Anterior cingulate cortex (tissue), 58 donors: ENCODE measurements at regions not wholly inside any gene's neighbourhood (a gene's known extent, or its start where the extent isn't known, plus 50 kb on each side); places are given as distances from the start of the nearest gene placed in this dataset.
A peak's percentile ranks its signal among the peaks of the same experiment; 100 is the strongest.

Experiments used
- DNase-seq, 58 donors: peaks; one replicate each; lab custom pipeline; 2025; lab: John Stamatoyannopoulos, UW

DNA sequence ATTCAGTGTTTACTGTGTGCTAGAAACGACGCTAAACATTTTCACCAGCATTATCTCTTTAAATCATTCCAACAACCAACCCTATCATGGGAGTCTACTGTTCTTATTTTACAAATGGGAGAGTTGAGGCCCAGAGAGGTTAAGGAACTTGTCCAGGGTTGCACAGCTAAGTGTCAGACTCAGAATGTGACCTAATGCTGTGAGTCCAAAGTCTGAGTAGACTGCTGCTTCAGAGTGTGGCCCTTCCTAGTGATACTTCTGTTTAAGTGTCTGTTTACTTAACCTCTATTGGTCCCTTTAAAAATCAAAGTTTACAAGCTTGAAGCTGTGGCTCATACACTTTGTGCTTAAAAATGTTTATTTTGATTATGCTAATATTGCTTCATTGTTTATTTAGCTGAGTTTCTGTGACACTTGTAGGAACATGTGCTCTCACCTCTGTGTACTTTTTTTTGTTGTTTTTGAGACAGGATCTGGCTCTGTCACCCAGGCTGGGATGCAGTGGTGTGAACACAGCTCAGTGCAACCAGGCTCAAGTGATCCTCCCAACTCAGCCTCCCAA is 84.4 kb upstream of the SYPL1 start:
- DNase-seq: no peak

DNA sequence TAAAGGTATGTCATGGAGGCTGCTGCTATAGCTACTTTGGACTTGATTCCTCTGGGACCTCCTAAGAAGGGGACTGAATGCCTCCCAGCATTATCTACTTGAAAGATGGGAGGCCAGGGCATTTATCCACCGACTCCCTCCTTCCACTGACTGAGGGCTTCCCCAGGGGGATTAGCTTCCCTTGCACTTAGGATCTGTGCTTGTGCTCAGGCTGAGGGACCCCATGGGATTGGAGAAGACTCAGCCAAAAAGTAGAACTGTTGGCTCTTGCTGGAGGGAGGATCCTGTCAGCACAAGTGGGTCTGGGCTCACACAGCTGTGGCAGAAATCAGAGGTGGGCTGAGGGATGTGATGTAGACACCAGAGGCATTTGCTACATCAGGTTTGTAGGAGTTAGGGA is 81.5 kb upstream of the SYPL1 start:
- DNase-seq: no peak

DNA sequence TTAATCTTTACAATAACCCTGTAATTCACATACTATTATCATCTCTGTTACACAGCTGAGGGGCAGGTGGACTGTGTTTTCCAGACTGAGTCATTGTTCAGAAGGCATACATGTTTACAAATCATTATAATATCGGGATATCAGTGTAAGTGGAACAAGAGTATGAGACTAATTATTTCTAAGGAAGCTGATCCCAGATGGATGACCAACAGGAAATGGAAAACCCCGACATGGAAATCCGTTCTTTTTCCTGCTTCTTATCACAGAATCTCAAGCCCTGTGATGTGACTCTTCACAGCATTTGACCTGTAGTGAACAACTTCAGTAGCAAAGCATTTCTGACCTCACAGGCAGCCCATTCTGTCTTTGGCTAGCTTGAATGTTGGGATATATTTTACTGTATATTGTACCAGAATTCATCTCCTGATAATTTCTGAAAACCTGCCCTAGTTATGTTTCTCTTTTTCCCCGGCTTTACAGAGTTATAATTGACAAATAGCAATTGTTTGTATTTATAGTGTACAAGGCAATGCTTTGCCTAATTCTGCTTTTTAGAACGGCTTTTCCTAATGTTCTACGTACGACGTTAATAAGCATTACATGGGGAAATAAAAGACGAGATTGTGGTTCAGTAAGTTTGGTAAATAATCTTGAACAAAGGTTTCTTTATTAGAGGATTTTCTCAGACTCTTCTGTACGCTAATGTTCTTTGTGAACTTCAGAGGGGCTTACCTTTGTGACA is 78.6 kb upstream of the SYPL1 start:
- DNase-seq: no peak

DNA sequence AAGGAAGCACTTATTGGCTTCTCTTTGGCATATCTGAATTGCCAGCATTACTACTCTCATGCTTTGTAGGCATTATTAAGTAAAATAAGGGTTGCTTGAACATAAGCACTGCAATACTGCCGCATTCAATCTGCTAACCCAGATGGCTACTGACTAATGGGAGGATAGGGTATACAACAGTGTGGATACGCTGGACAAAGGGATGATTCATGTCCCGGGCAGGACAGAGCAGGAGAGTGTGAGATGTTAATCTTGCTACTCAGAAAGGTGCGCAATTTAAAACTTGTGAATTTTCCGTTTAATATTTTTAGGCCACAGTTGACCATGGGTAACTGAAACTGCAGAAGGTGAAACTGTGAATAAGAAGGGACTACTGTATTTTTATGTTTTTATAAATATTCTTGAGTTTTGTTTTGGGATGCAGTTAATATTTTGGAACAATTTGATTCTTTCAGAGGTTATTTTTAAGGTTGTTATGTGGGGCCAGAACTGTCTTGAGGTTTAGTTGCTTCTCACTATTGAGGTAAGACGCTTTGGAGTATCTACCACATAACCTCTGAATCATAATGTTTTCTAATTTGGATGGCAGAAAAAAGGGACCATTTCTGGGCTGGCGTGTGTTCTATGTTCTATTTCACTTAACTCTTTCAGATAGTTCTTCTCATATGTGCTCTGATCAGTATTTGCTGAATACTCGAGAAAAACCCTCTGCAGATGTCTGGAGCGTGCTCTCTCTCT is 75.7 kb upstream of the SYPL1 start:
- DNase-seq: no peak

DNA sequence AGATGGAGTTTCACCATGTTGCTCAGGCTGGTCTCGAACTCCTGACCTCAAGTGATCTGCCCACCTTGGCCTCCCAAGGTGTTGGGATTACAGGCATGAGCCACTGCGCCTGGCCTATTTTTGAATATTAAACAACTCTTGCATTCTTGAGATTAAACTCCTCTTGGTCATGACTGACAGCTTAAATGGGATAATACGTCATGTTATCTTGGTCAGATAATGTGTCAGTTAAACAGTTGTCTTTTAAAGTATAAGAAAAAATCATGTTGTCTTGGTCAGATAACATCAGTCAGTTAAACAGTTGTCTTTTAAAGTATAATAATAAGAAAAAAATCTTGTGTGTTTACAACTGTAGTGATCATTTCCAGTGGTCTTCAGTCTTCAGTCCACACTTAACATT is 73.6 kb upstream of the SYPL1 start:
- no peak for DNase-seq

DNA sequence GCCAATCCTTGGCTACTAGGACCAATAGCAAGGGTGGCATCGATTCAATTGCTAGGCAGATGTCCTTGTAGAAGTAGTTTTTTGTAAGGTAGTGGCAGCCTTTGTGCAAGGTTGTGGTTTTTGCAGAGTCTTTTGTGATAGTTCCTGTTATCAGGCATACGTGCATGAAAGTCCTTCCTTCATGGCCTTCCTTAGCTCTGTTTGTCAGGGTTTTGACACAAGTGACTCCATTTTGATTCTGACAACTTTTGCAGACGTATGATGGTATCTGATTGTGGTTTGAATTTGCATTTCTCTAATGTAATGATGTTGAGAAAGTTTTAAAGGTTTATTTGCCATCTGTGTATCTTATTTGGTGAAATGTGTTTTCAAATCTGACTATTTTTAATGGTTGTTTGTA is 71.8 kb upstream of the SYPL1 start:
- DNase-seq: no peak

DNA sequence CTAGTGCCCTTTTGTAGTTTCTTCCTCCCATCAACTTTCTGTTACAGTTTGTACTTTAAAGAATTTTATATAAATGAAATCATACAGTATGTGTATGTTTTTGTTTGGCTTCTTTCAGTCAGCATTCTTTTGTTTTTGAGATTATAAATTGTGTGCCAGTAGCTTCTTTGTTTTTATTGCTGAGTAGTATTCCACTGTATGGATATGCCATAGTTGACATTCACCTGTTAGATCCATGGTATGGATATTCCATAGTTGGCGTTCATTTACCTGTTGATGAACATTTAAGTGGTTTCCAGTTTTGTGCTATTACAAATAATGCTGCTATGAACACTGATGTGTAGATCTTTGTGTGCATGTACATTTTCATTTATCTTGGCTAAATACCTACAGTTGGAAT is 70.8 kb upstream of the SYPL1 start:
- no peak for DNase-seq

DNA sequence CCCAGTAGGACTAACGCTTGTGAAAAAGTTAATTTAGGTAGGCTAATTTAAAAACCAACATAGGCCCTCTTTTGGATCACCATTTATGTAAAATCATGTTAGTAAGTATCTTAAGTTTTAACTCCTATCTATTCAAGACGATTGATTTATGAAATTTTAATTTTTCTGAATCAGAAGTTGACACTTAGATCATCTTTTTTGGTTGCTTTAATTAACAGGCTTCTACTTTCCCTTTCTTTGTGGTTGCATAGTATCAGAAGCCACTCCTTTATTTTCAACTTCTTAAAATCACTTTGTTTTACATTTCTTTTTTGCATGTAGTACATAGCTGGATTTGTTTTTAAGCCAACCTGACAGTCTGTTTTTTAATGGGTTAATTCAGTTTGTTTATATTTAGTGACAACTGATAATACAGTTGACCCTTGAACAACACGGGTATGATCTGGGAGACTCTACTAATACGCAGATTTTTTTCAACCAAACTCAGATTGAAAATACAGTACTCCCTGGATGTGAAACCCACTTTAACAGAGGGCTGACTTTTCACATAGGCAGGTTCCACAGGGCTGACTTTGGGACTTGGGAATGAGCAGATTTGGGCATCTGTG is 69.7 kb upstream of the SYPL1 start:
- DNase-seq: no peak

DNA sequence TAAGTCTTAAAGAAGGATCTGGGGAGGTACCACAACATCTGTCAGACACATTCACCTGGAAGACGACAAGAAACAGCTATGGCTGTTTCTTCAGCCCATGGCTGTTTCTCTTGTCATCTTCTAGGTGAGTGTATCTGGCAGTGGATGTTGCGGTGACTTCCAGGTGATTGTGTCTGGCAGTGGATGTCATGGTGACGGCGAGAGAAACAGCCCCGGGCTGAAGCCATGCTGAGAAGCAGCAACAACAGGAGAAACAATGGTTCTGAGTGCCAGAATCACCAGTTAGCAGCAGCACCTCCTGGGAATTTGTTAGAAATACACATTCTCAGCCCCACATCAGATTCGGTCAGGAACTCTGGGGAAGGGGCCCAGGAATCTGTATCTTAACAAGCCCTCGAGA is 68.6 kb upstream of the SYPL1 start:
- no peak for DNase-seq

DNA sequence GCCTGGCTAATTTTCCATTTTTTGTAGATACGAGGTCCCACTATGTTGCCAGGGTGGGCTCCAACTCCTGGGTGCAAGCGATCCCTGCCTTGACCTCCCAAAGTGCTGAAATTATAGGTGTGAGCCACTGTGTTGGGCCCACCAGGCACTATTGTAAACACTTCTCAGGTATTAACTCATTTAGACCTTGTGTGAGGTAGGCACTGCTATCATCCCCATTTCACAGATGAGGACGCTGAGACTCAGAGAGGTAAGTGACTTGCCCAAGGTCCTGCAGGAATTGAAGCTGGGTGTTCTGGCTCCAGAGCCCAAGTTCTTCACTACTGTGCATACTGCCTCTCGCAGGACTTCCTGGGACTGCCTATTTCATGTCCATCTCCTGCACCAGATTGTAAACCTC is 67.1 kb upstream of the SYPL1 start:
- DNase-seq: no peak

DNA sequence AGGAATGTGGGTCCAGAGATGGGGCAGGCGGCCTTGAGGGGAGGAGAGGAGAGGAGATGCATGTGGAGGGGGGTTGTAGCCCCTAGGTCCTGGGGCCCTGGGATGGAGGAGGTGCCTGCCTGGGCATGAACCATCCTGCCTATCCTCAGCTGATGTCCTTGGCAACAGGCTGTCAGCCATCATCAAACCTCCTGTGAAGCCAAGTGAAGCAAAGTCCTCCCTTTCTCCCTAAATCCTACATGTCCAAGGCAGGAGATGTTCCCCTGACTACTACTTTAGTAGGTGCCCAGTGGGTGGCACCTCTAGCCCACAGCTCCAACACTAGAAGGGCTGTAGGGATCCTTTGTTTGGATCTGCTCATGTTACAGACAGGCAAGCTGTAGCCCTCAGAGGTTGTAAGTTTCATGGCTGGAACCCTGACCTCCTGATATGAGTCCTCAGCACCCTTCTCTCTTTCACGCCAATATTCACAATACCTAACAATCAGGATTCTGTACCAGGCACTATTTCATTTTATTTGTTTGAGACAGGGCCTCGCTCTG is 66.6 kb upstream of the SYPL1 start:
- peak in 1 of 58 donors; percentile 0 for DNase-seq

DNA sequence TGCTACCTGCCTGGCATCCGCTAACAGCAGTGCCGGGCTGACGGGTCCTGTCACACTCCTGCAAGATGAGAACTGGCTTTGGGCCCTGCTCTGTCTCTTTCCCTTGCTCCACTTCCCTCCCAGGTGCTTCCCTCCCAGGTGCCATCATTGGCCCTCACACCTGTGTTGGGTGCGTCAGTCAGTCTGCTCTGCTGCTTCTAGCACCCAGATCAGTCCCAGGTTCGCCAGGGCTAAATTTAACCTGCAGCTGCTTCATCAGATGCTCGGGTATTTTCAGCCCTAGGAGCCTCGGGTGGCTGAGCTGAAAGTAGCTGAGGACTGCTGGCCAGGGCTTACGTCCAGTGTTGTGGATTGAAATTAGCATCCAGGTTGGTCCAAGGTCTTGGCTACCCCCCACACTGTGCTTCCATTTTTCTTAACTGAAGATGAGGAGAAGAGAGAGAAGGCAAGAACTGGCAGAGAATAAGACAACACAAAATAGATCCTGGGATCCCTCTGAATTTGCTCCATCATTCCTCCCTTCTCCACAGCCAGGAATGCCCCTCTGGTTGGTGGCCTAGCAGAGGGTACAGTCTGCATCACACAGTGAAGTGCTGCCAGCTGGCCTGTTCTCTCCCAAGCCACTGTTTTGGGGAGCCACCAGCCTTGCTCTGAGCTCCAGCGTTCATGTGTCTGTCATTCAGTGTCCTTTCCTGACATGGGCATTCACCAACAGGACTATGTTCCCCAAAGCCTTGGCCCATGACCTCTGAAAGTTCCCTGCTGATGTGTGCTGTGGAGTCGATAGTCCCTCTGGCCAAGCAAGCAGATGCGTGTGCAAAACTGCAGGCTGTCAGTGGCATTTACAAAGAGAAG is 65.9 kb upstream of the SYPL1 start:
- peak in 15 of 58 donors; percentile 4 to 29 (median 11) for DNase-seq

DNA sequence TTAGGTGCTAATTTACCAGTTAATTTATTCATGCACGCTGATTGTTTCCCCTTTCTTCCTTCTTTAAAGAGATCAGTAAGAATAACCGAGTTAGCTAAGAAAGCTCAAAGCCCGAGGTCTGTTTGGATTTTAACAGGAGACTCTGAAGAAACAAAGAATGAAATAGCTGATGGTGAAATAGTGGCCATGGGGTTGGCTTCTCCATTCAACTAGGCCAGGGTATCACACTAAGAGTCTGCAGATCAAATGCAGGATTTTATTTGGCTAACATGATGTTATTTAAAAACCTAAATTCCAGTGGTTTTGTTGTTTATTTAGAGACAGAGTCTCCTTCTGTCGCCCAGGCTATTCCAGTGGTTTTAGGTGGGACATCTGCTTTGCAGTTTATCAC is 65.2 kb upstream of the SYPL1 start:
- no peak for DNase-seq

DNA sequence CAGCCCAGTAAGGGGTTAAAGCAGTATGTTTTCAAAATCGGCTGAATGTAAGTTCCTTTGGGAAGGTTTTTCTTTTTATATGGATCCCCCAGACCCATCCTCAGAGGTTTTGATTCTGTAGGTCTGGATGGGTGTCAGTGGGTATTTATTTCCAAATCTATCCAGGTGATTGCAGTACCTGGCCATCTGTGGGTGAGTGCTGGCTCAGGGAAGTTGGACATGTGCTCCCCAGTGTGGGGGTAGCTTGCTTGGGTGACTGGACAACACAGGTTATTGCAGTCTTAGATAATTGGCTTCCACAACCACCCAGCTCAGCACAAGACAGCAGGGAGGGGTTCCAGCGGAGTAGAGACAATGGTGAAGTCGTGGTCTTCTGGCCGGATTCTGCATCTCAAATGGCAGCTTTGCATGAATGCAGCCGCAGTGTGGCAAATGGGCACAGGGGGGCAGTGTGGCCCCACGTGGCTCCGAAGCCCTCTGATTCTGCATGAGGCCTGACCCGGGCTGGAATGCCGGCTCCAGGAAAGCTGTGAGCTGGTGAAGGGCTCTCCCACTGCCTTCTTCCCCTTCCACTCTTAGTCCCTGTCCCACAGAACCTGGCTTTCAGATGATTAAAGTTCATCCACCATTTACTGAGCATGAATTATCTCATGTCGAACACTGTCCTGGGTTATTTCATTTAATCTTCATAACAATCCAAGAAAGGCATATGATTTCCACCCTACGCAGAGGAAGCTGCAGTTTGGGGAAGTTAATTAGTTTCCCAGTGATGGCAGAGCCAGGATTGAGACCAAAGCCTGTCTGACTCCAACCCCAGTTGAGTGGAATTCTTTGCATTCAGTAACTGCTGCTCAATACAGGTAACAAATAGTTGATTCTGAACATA is 64.5 kb upstream of the SYPL1 start:
- peak in 55 of 58 donors; percentile 18 to 87 (median 61) for DNase-seq

DNA sequence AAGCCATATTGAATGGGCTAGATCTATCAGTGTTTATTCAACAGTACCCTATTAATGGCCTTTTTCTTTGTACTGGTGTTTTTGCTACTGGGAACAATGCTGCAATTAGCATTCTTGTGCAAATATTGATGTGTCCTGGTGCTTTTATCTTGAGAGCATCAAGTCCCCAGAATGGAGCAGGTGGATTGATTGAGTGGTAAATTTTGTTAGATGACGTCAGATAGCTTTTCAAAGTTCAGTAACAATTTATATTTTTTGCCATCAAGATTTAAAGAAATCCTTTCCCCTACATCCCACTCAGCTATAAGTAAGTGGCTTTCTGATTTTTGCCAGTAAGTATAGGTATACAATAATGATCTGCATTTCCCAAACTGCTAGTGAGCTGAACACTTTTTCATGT is 63.4 kb upstream of the SYPL1 start:
- no peak for DNase-seq

DNA sequence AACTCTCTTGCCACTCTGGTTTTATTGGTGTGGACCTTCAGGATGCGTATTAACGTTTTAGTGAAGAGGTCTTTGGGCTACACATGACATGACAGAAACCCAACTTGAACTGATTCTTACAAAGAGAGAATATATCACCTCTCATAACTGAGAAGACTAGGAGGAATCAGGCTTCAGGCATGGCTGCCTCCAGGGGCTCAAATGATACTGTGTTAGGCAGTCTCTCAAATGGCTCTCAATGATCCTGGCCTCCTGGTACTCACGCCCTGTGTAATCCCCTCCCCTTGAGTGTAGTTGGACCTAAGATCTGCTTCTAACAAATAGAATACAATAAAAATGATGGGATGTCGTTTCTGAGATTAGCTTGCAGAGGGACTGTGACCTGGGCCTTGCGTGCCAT is 58.5 kb upstream of the SYPL1 start:
- no peak for DNase-seq

DNA sequence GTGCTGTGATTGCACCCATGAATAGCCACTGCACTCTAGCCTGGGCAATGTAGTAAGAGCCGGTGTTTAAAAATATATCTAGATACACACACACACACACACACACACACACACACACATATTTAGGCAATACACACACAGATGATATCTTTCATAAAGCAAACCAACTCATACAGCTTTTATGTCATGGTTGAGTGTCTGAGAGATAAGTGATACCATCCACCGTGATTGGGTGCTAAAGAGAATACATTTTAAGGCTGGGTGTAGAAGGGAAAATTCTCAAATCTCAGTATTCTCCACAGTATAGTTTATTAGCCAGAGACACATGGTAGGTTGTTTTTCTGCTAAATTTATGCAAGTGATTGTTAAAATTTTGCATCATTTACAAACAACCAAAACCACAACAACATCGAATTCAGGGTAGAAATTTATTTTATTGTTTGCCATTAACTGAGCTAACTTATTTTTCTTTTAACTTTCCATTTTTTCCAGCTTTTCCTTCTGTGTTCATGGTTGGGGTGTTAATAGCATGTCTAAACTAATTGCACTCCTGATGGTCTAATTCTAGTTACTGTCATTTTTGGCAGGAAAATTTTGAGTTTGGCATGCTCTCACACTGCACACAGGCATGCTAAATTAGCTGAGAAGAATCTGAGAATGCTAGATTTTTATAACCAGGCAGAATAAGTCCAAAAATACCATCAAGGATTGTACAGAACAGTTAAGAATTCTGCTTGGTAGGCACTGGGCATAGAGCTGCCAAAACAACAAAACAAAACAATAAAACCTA is 57.9 kb upstream of the SYPL1 start:
- peak in 1 of 58 donors; percentile 10 for DNase-seq

DNA sequence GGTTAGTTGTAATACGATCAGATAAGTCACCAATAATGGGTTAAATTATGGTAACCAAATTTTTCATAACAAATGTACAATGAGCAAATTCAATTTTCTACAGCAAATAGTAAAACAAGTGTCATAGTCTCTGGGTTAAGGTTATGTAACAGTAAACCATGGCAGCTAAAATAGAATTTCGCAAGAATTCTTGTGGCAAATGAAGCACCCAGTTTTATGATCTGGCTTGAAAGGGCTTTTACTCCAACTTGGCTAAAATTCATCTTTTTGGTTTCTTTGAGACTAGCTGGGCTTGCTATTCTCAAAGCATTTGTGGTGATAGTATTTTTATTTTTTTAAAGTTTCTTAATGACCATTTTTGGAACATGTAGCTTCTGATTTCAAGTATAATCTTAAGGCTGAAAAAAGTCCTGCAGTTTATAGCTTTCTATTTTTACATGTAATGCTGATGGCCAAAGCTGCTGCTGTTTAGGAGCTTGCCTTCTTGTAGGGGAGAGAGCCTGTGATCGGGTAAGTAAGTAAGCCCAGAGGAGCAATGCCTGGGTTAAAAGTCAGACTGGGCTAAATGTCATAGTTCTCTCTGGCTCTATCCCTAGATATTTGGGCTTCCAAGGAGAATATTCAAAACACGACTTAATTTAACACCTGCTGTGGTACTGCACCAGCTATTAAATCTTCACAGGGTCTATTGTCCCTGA is 55.5 kb upstream of the SYPL1 start:
- no peak for DNase-seq
